Activated CD4-positive, alpha-beta memory T cell treated with anti-CD3 and anti-CD28 coated beads, Interleukin-2, amount 10 ng/mL, durations not matched to agents 7 days and 5 days (primary cell): ENCODE measurements at regions not wholly inside any gene's neighbourhood (a gene's known extent, or its start where the extent isn't known, plus 50 kb on each side); places are given as distances from the start of the nearest gene placed in this dataset.

Source experiments
- CTCF ChIA-PET: fragments of 350-600 bp; sonication (Branson Sonifier 250); formaldehyde crosslinking; loops from one replicate; lab custom pipeline; 2021; ENCODE audit warnings: antibody characterized with exemption, inconsistent platforms; lab: Charles Lee
- POLR2A ChIA-PET: fragments of 350-600 bp; sonication (Branson Sonifier 250); formaldehyde crosslinking; loops from one replicate; lab custom pipeline; 2021; ENCODE audit warnings: antibody characterized with exemption; lab: Charles Lee
- DNase-seq: peaks from one replicate; pipeline ENCODE4 v3.0.0-alpha.2; 2020
- H3K27ac Mint-ChIP-seq: one replicate; pipeline ENCODE4 v1.8.0; 2021; ENCODE audit warnings: mild to moderate bottlenecking, mixed read lengths
- H3K27me3 Mint-ChIP-seq: one replicate; pipeline ENCODE4 v1.8.0; 2021; ENCODE audit warnings: mixed read lengths
- H3K36me3 Mint-ChIP-seq: one replicate; pipeline ENCODE4 v1.8.0; 2021; ENCODE audit warnings: low read depth, mixed read lengths
- H3K4me1 Mint-ChIP-seq: one replicate; pipeline ENCODE4 v1.8.0; 2021; ENCODE audit warnings: mixed read lengths
- H3K4me3 Mint-ChIP-seq: one replicate; pipeline ENCODE4 v1.8.0; 2021; ENCODE audit warnings: mild to moderate bottlenecking, mixed read lengths
- H3K9me3 Mint-ChIP-seq: one replicate; pipeline ENCODE4 v1.8.0; 2021; ENCODE audit warnings: mixed read lengths

GRCh38 chr6:127015858-127016257 lies 102.6 kb upstream of the RSPO3 start:
- POLR2A ChIA-PET = no interaction called here
- no peak overlapping the region for H3K27ac Mint-ChIP-seq
- no peaks in the 10 kb centered on the region for H3K27me3 Mint-ChIP-seq
- CTCF ChIA-PET = no interaction called here
- DNase-seq = no peak
- H3K9me3 Mint-ChIP-seq = no peaks in the 10 kb centered on the region
- H3K4me3 Mint-ChIP-seq = no peak overlapping the region
- no peaks in the 10 kb centered on the region for H3K36me3 Mint-ChIP-seq
- H3K4me1 Mint-ChIP-seq = no peaks in the 10 kb centered on the region

GRCh38 chr6:127019828-127020227 lies 98.6 kb upstream of the RSPO3 start:
- DNase-seq = no peak
- H3K9me3 Mint-ChIP-seq = no peaks in the 10 kb centered on the region
- H3K36me3 Mint-ChIP-seq = no peaks in the 10 kb centered on the region
- no peak overlapping the region for H3K4me3 Mint-ChIP-seq
- POLR2A ChIA-PET = no interaction called here
- no peaks in the 10 kb centered on the region for H3K27me3 Mint-ChIP-seq
- CTCF ChIA-PET = no interaction called here
- no peaks in the 10 kb centered on the region for H3K4me1 Mint-ChIP-seq
- no peak overlapping the region for H3K27ac Mint-ChIP-seq

GRCh38 chr6:127022302-127022701 lies 96.2 kb upstream of the RSPO3 start:
- no peak for DNase-seq
- Mint-ChIP-seq H3K4me3 (no peak overlapping the region), H3K27ac (no peak overlapping the region), H3K36me3 (no peaks in the 10 kb centered on the region), H3K9me3 (no peaks in the 10 kb centered on the region), H3K4me1 (no peaks in the 10 kb centered on the region), H3K27me3 (no peaks in the 10 kb centered on the region)
- ChIA-PET POLR2A (no interaction called here), CTCF (no interaction called here)

- Mint-ChIP-seq H3K4me3 (no peak overlapping the region), H3K9me3 (no peaks in the 10 kb centered on the region), H3K27me3 (no peaks in the 10 kb centered on the region), H3K36me3 (no peaks in the 10 kb centered on the region), H3K27ac (no peak overlapping the region), H3K4me1 (no peaks in the 10 kb centered on the region)
- POLR2A ChIA-PET = no interaction called here
- CTCF ChIA-PET = no interaction called here
- no peak for DNase-seq
These were observed 95.3 kb upstream of the RSPO3 start for GRCh38 chr6:127023001-127023778.

- Mint-ChIP-seq H3K9me3 (no peaks in the 10 kb centered on the region), H3K27ac (no peak overlapping the region)
These were observed 92.2 kb upstream of the RSPO3 start for GRCh38 chr6:127026247-127026646.

GRCh38 chr6:127030111-127030510 lies 88.4 kb upstream of the RSPO3 start:
- Mint-ChIP-seq H3K27me3 (no peaks in the 10 kb centered on the region), H3K9me3 (no peaks in the 10 kb centered on the region), H3K4me1 (no peaks in the 10 kb centered on the region), H3K4me3 (no peak overlapping the region), H3K27ac (no peak overlapping the region), H3K36me3 (no peaks in the 10 kb centered on the region)
- DNase-seq = no peak
- ChIA-PET POLR2A (no interaction called here), CTCF (no interaction called here)

More at GRCh38 chr6:127026247-127026646, 92.2 kb upstream of the RSPO3 start:
- Mint-ChIP-seq H3K27me3 (no peaks in the 10 kb centered on the region), H3K36me3 (no peaks in the 10 kb centered on the region), H3K4me1 (no peaks in the 10 kb centered on the region), H3K4me3 (no peak overlapping the region)
- no peak for DNase-seq
- ChIA-PET CTCF (no interaction called here), POLR2A (no interaction called here)

- Mint-ChIP-seq H3K36me3 (no peaks in the 10 kb centered on the region), H3K4me3 (no peak overlapping the region), H3K27ac (no peak overlapping the region), H3K4me1 (no peaks in the 10 kb centered on the region), H3K27me3 (no peaks in the 10 kb centered on the region), H3K9me3 (no peaks in the 10 kb centered on the region)
- POLR2A ChIA-PET = interaction anchor here (0.5 kb wide), 1 partner anchor 490 kb away, joined by 3 read pairs; no protein-coding TSS in a partner anchor
- DNase-seq = no peak
- CTCF ChIA-PET = no interaction called here
These were observed 87.6 kb upstream of the RSPO3 start for GRCh38 chr6:127030836-127031235.

GRCh38 chr6:127031511-127031910 lies 87.0 kb upstream of the RSPO3 start:
- no peak for DNase-seq
- no peaks in the 10 kb centered on the region for H3K27me3 Mint-ChIP-seq
- no peak overlapping the region for H3K27ac Mint-ChIP-seq
- H3K9me3 Mint-ChIP-seq = no peaks in the 10 kb centered on the region
- H3K36me3 Mint-ChIP-seq = no peaks in the 10 kb centered on the region
- ChIA-PET POLR2A (no interaction called here), CTCF (no interaction called here)
- no peaks in the 10 kb centered on the region for H3K4me1 Mint-ChIP-seq
- H3K4me3 Mint-ChIP-seq = no peak overlapping the region

GRCh38 chr6:127032971-127033370 lies 85.5 kb upstream of the RSPO3 start:
- Mint-ChIP-seq H3K9me3 (no peaks in the 10 kb centered on the region), H3K36me3 (no peaks in the 10 kb centered on the region), H3K27me3 (no peaks in the 10 kb centered on the region), H3K4me3 (no peak overlapping the region), H3K27ac (no peak overlapping the region), H3K4me1 (no peaks in the 10 kb centered on the region)
- ChIA-PET POLR2A (no interaction called here), CTCF (no interaction called here)
- no peak for DNase-seq

GRCh38 chr6:127051571-127052260 lies 66.8 kb upstream of the RSPO3 start:
- Mint-ChIP-seq H3K27me3 (no peaks in the 10 kb centered on the region), H3K4me1 (no peaks in the 10 kb centered on the region), H3K36me3 (no peaks in the 10 kb centered on the region), H3K27ac (no peak overlapping the region), H3K4me3 (no peak overlapping the region), H3K9me3 (peaks cover 3% of the 10 kb centered on the region)
- CTCF ChIA-PET = no interaction called here
- no peak for DNase-seq
- POLR2A ChIA-PET = no interaction called here

- Mint-ChIP-seq H3K4me3 (no peak overlapping the region), H3K27me3 (no peaks in the 10 kb centered on the region), H3K9me3 (peaks cover 3% of the 10 kb centered on the region), H3K27ac (no peak overlapping the region), H3K36me3 (no peaks in the 10 kb centered on the region), H3K4me1 (no peaks in the 10 kb centered on the region)
- ChIA-PET CTCF (no interaction called here), POLR2A (no interaction called here)
- no peak for DNase-seq
These were observed 65.2 kb upstream of the RSPO3 start for GRCh38 chr6:127053032-127053874.

GRCh38 chr6:127053875-127054235 lies 64.6 kb upstream of the RSPO3 start:
- POLR2A ChIA-PET = no interaction called here
- DNase-seq = no peak
- no peaks in the 10 kb centered on the region for H3K27me3 Mint-ChIP-seq
- H3K4me1 Mint-ChIP-seq = no peaks in the 10 kb centered on the region
- no peaks in the 10 kb centered on the region for H3K36me3 Mint-ChIP-seq
- H3K9me3 Mint-ChIP-seq = peaks cover 3% of the 10 kb centered on the region
- H3K4me3 Mint-ChIP-seq = no peak overlapping the region
- H3K27ac Mint-ChIP-seq = no peak overlapping the region
- CTCF ChIA-PET = no interaction called here

- no peaks in the 10 kb centered on the region for H3K9me3 Mint-ChIP-seq
- no peaks in the 10 kb centered on the region for H3K36me3 Mint-ChIP-seq
- ChIA-PET POLR2A (no interaction called here), CTCF (no interaction called here)
- DNase-seq = no peak
- H3K4me3 Mint-ChIP-seq = no peak overlapping the region
- no peak overlapping the region for H3K27ac Mint-ChIP-seq
- H3K27me3 Mint-ChIP-seq = no peaks in the 10 kb centered on the region
- H3K4me1 Mint-ChIP-seq = no peaks in the 10 kb centered on the region
These were observed 60.4 kb upstream of the RSPO3 start for GRCh38 chr6:127058027-127058426.
